HepG2 (cell line): ENCODE measurements at regions not wholly inside any gene's neighbourhood (a gene's known extent, or its start where the extent isn't known, plus 50 kb on each side); places are given as distances from the start of the nearest gene placed in this dataset.

Experiments
- ATAC-seq: fragments of 200-7000 bp; cut with Tn5 transposase; 3 replicates; pipeline ENCODE4 v1.9.1; 2020; ENCODE audit warnings: mild to moderate bottlenecking, moderate library complexity
- BruUV-seq: library from RNA; stranded (reverse); fragments of 400-500 nt; replicated peaks from 2 replicates; lab custom pipeline; 2021; lab: Mats Ljungman, UMichigan
- CTCF ChIA-PET: fragments of 300-600 bp; formaldehyde crosslinking; extraction: SDS; loops from one replicate; lab custom pipeline; 2021; ENCODE audit warnings: low total read pairs, inconsistent platforms, low intra/inter-chr PET ratio; lab: Yijun Ruan, JAX
- POLR2A ChIA-PET: fragments of 350-600 bp; sonication (Branson Sonifier 250); formaldehyde crosslinking; loops from one replicate; lab custom pipeline; 2020; ENCODE audit warnings: antibody characterized with exemption, inconsistent platforms; lab: Yijun Ruan, JAX
- DNase-seq: peaks from one replicate; pipeline ENCODE4 v3.0.0-alpha.2; 2015; ENCODE audit warnings: low spot score
- FAIRE-seq: peaks from 3 replicates; lab custom pipeline; 2011; peaks lifted over from hg19 to GRCh38; lab: Jason Lieb, UNC
- H2AFZ ChIP-seq: one replicate; pipeline ENCODE4 v1.6.1; 2011; ENCODE audit warnings: low read length, inconsistent platforms
- H3K27ac ChIP-seq: fragments of 300-600 bp; 3 replicates; pipeline ENCODE4 v1.8.0; 2011; ENCODE audit warnings: mixed run types, mild to moderate bottlenecking, mixed read lengths, low read length, inconsistent platforms; ENCODE audit not compliant: insufficient read depth; ENCODE audit errors: extremely low read length
- H3K27me3 ChIP-seq, 2 experiments: fragments of 200-600 bp in 1 of 2; 2 replicates in 1 of 2; 3 replicates in 1 of 2; pipeline versions ENCODE4 v1.6.0 to v1.8.0; 2011; ENCODE audit warnings: low read length in 2 of 2, mild to moderate bottlenecking in 2 of 2, moderate library complexity in 2 of 2, inconsistent platforms in 1 of 2; ENCODE audit not compliant: insufficient read depth in 2 of 2, control insufficient read depth in 1 of 2
- H3K36me3 ChIP-seq, 2 experiments: fragments of 200-600 bp in 1 of 2; replicated peaks in 1 of 2; 2 replicates in 1 of 2; 3 replicates in 1 of 2; pipeline versions ENCODE4 v1.5.1 to v1.8.0; 2011; ENCODE audit warnings: low read length in 2 of 2, inconsistent platforms in 1 of 2; ENCODE audit not compliant: insufficient read depth in 2 of 2, control insufficient read depth in 1 of 2
- H3K4me1 ChIP-seq: 2 replicates; pipeline ENCODE4 v1.5.1; 2012; ENCODE audit warnings: low read length, inconsistent platforms; ENCODE audit not compliant: insufficient read depth
- H3K4me2 ChIP-seq: 2 replicates; pipeline ENCODE4 v1.6.0; 2011; ENCODE audit warnings: low read depth, low read length, inconsistent platforms
- H3K4me3 ChIP-seq, 3 experiments: fragments of 200-600 bp in 1 of 3; sonication (generic), shearing (Covaris generic) in 1 of 3; replicated peaks in 1 of 3; 2 replicates each; pipeline ENCODE4 v1.5.1; 2011 to 2016; ENCODE audit warnings: low read length in 3 of 3, inconsistent platforms in 2 of 3, low read depth in 2 of 3, mild to moderate bottlenecking in 2 of 3, control low read depth in 1 of 3, mixed read lengths in 1 of 3; ENCODE audit not compliant: insufficient read depth in 1 of 3
- H3K79me2 ChIP-seq: one replicate; pipeline ENCODE4 v1.6.1; 2011; ENCODE audit warnings: low read length, inconsistent platforms; ENCODE audit not compliant: insufficient read depth
- H3K9ac ChIP-seq: 2 replicates; pipeline ENCODE4 v1.6.0; 2011; ENCODE audit warnings: mild to moderate bottlenecking, low read depth, low read length, inconsistent platforms; ENCODE audit not compliant: insufficient read depth
- H3K9me3 ChIP-seq: 2 replicates; pipeline ENCODE4 v1.5.1; 2012; ENCODE audit warnings: mild to moderate bottlenecking, low read length
- H4K20me1 ChIP-seq: 2 replicates; pipeline ENCODE4 v1.6.0; 2011; ENCODE audit warnings: inconsistent platforms, mild to moderate bottlenecking, low read length, moderate library complexity; ENCODE audit not compliant: insufficient read depth
- FOXC1 ChIP-seq: sonication (generic); formaldehyde crosslinking; IDR thresholded peaks from 2 replicates; pipeline ENCODE4 v1.8.0; 2022; ENCODE audit warnings: mild to moderate bottlenecking, missing genetic modification reagents, borderline replicate concordance
- FOXK2 ChIP-seq: fragments of 450-650 bp; IDR thresholded peaks from 2 replicates; pipeline ENCODE4 v1.6.1; 2016
- FOXP1 ChIP-seq, 2 experiments: fragments of 450-650 bp in 1 of 2; IDR thresholded peaks; 2 replicates each; pipeline ENCODE4 v1.6.1; 2017 to 2018; ENCODE audit warnings: antibody characterized with exemption in 1 of 2
- PHF8 ChIP-seq: sonication (generic); formaldehyde crosslinking; IDR thresholded peaks from 2 replicates; pipeline ENCODE4 v1.5.0; 2020; ENCODE audit warnings: missing genetic modification reagents
- SRF ChIP-seq: IDR thresholded peaks from 2 replicates; pipeline ENCODE4 v1.6.1; 2011; ENCODE audit warnings: mild to moderate bottlenecking, low read depth, low read length, moderate library complexity
- SRSF4 ChIP-seq: fragments of 200-400 bp; formaldehyde crosslinking; IDR thresholded peaks from one replicate; pipeline ENCODE4 v1.6.1; 2018; ENCODE audit warnings: mild to moderate bottlenecking, low read depth, low read length, moderate library complexity; ENCODE audit not compliant: poor library complexity, severe bottlenecking
- ZNF879 ChIP-seq: sonication (generic); formaldehyde crosslinking; IDR thresholded peaks from 2 replicates; pipeline ENCODE4 v1.8.1; 2023; ENCODE audit warnings: missing genetic modification reagents
- WGBS: methylation state at CpG from one replicate; pipeline ENCODE4 v1.1.6; 2017; ENCODE audit warnings: low lambda C conversion rate; 5-methylcytosine and 5-hydroxymethylcytosine counted together
- in situ Hi-C: cut with HindIII; loops from 2 replicates; pipeline ENCODE4 v1.10.0; 2017; ENCODE audit warnings: low pct_unique_long_range_greater_than_20kb; ENCODE audit not compliant: extremely low pct_ligation_motif_present
- intact Hi-C: fragments of 100-400 bp; cut with micrococcal nuclease; formaldehyde crosslinking; loops from one replicate; pipeline ENCODE4 v1.10.0; 2022; ENCODE audit not compliant: unreplicated experiment

DNA sequence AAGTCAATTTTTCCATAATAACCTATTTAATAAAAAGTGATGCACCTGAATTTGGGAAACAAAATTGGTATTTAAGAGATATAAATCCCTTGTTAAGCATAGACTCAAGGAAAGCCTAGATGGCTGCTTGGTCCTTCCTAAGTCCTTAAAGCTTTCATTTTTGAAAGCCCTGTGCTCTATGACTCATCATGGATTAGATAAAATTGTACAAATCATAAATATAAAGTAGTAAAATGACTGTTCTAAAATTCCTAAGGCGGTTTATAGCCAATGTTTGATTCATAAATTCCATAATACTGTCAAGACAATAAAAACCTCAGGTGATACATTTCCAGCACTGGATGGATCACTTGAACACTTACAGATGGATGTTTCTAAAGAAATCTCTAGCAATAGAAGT, 730.8 kb upstream of the EPHA6 start:
- intact Hi-C loops, result loop anchor here (5.0 kb wide), 1 partner anchor 231 kb away; no protein-coding TSS in a partner anchor
- Histone ChIP-seq H4K20me1 (no peaks in the 10 kb centered on the region), H2AFZ (no peak overlapping the region), H3K9ac (no peak overlapping the region), H3K4me2 (no peak overlapping the region), H3K79me2 (no peaks in the 10 kb centered on the region), H3K27ac (no peak overlapping the region), H3K4me1 (no peaks in the 10 kb centered on the region), H3K36me3 (no peaks in the 10 kb centered on the region), H3K4me3 (no peak overlapping the region), H3K27me3 (no peaks in the 10 kb centered on the region), H3K9me3 (0 out of 2 replicates have a peak, but pooled peaks cover 4% of the 10 kb centered on the region)
- in situ Hi-C loops, result no loop called here
- CTCF ChIA-PET, result no interaction called here
- POLR2A ChIA-PET, result no interaction called here
- ATAC-seq (no peak), FAIRE-seq (no peak), DNase-seq (no peak)
- WGBS, result 3% methylated on average over 1 of the region's 1 CpG
- BruUV-seq, result no TSS peak
- no peak for TF ChIP-seq FOXC1 (CRISPR knock-in tag)
- TF ChIP-seq PHF8 (CRISPR knock-in tag), result no peak
- no peak for TF ChIP-seq SRSF4
- no peak for TF ChIP-seq FOXK2

DNA sequence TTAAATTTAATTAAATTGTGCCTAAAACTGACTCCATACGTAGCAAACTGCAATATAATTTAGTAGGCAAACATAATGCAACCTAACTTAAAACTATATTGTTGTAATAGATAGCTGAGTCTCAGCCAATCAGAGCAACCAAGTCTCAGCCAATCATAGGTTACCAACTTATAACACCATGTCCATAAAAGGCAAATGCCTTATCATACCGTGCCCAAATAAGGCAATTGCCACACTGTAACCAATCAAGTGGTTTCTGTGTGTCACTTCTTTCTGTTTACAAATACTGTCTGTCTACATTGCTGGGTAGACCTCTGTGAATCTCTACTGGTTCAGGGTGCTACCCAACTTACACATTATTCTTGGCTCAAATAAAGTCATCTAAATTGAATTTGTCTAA, 728.4 kb upstream of the EPHA6 start:
- H3K27ac ChIP-seq, result no peak overlapping the region
- H4K20me1 ChIP-seq, result no peaks in the 10 kb centered on the region
- intact Hi-C loops, result no loop called here
- H3K4me3 ChIP-seq, result no peak overlapping the region
- no peaks in the 10 kb centered on the region for H3K79me2 ChIP-seq
- in situ Hi-C loops, result no loop called here
- H2AFZ ChIP-seq, result no peak overlapping the region
- BruUV-seq, result no TSS peak
- no peak overlapping the region for H3K9ac ChIP-seq
- CTCF ChIA-PET, result no interaction called here
- TF ChIP-seq ZNF879 (CRISPR knock-in tag) (no peak), SRF (peak; percentile 65), FOXP1 (IDR thresholded peaks at IDR 0.05) (no peak), FOXP1 (CRISPR knock-in tag; IDR thresholded peaks at IDR 0.05) (no peak)
- FAIRE-seq (no peak), ATAC-seq (no peak), DNase-seq (no peak)
- H3K4me2 ChIP-seq, result no peak overlapping the region
- POLR2A ChIA-PET, result no interaction called here
- H3K9me3 ChIP-seq, result 0 out of 2 replicates have a peak, but pooled peaks cover 4% of the 10 kb centered on the region
- 3% methylated on average over 2 of the region's 2 CpGs for WGBS
- H3K36me3 ChIP-seq, result no peaks in the 10 kb centered on the region
- H3K4me1 ChIP-seq, result no peaks in the 10 kb centered on the region
- H3K27me3 ChIP-seq, result no peaks in the 10 kb centered on the region
